Activated T-helper 17 cell treated with anti-CD3 and anti-CD28 coated beads, Interleukin-2, amount 50 U/mL, for 72 hours (primary cell): ENCODE measurements at regions not wholly inside any gene's neighbourhood (a gene's known extent, or its start where the extent isn't known, plus 50 kb on each side); places are given as distances from the start of the nearest gene placed in this dataset.
"Not testable (repeated sequence)": the region's sequence is repeated elsewhere in the genome, so short reads cannot be mapped to it uniquely, and the experiment has no call there.

ENCODE experiments used
- ATAC-seq: fragments of 150-1000 bp; cut with Tn5 transposase; replicated peaks from 2 replicates; pipeline ENCODE4 v1.10.0; 2021; ENCODE audit warnings: mild to moderate bottlenecking, moderate library complexity
- H3K27ac Mint-ChIP-seq: one replicate; pipeline ENCODE4 v1.8.0; 2022; ENCODE audit warnings: mixed read lengths
- H3K27me3 Mint-ChIP-seq: one replicate; pipeline ENCODE4 v1.8.0; 2022; ENCODE audit warnings: mixed read lengths
- H3K36me3 Mint-ChIP-seq: one replicate; pipeline ENCODE4 v1.8.0; 2022; ENCODE audit warnings: low read depth, mild to moderate bottlenecking, mixed read lengths
- H3K4me1 Mint-ChIP-seq: one replicate; pipeline ENCODE4 v1.8.0; 2022; ENCODE audit warnings: mixed read lengths
- H3K4me3 Mint-ChIP-seq: one replicate; pipeline ENCODE4 v1.8.0; 2022; ENCODE audit warnings: mild to moderate bottlenecking, mixed read lengths
- H3K9me3 Mint-ChIP-seq: one replicate; pipeline ENCODE4 v1.8.0; 2022; ENCODE audit warnings: mixed read lengths

DNA sequence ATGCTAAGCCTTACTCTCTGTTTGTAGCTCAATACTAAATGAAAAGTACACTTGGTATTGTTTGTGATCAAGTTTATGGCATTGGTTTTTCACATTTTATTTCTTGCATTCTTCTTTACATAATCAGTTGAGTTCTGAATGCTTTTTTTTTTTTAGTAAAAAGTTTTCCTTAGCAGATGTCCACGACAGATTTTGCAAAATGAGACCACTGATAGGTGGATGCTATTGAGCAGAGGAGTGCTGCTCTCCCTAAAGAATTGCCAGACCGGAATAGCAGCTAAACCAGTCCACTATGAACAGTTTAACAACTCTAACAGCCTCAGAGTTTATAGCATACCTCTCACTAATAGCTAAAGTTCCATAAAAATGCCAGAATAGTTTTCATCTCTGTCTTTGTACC is 225.1 kb upstream of the CACNA2D1 start:
- Mint-ChIP-seq H3K4me1 (no peaks in the 10 kb centered on the region), H3K27ac (no peak overlapping the region), H3K4me3 (no peak overlapping the region), H3K36me3 (no peaks in the 10 kb centered on the region), H3K27me3 (no peaks in the 10 kb centered on the region), H3K9me3 (no peaks in the 10 kb centered on the region)
- no peak for ATAC-seq

DNA sequence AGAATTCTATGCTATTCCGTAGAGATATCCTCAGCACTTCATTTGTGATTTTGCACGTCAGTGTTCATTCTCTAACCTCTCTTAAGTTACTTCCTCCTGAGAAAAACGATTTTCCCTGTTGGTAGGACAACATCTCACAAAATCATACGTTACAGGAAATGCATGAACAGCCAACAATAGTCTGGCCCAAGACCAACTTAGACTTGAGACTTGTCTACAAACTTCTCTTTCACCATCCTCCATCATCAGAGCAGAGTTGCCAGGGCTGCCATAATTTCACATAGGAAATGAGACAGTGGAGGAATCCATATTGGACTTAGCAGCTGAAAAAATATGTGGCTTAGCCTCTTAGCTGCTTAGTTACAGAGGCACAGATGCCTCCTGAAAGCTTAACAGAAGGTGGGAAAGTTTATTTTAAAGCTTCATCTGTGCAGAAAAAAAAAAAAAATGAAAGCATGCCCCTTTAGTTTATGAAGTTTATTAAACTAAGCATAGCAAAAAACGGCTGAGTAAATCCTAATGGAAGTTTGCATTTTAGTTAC is 222.5 kb upstream of the CACNA2D1 start:
- no peak for ATAC-seq
- Mint-ChIP-seq H3K4me3 (no peak overlapping the region), H3K27ac (no peak overlapping the region), H3K27me3 (no peaks in the 10 kb centered on the region), H3K36me3 (no peaks in the 10 kb centered on the region), H3K9me3 (no peaks in the 10 kb centered on the region), H3K4me1 (no peaks in the 10 kb centered on the region)

DNA sequence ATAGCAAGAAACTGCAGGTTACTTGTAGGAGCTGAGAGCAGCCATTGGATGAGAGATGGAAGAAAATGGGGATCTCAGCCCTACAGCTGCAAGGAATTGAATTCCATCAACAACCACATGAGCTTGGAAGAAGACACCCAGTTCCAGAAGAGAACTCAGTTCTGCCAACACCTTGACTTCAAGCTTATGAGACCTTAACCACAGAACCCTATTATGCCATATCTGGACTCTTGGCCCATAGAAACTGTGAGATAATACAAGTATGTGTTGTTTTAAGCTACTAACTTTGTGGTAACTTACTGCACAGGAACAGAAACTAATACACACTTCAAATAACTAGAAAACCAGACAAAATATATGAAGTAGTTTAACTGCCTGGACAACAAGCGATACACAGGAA is 212.4 kb upstream of the CACNA2D1 start:
- Mint-ChIP-seq H3K27me3 (no peaks in the 10 kb centered on the region), H3K4me3 (no peak overlapping the region), H3K27ac (no peak overlapping the region), H3K36me3 (no peaks in the 10 kb centered on the region), H3K4me1 (no peaks in the 10 kb centered on the region), H3K9me3 (peaks cover 19% of the 10 kb centered on the region)
- ATAC-seq: no peak

DNA sequence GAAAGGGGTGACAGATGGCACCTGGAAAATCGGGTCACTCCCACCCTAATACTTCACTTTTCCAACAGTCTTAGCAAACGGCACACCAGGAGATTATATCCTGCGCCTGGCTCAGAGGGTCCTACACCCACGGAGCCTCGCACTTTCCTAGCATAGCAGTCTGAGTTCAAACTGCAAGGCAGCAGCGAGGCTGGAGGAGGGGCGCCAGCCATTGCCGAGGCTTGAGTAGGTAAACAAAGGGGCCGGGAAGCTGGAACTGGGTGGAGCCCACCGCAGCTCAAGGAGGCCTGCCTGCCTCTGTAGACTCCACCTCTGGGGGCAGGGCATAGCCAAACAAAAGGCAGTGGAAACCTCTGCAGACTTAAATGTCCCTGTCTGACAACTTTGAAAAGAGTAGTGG is 206.5 kb upstream of the CACNA2D1 start:
- not testable (repeated sequence) for H3K27me3 Mint-ChIP-seq, ATAC-seq, H3K27ac Mint-ChIP-seq, H3K4me3 Mint-ChIP-seq, H3K4me1 Mint-ChIP-seq, H3K36me3 Mint-ChIP-seq
- H3K9me3 Mint-ChIP-seq: peaks cover 12% of the 10 kb centered on the region

DNA sequence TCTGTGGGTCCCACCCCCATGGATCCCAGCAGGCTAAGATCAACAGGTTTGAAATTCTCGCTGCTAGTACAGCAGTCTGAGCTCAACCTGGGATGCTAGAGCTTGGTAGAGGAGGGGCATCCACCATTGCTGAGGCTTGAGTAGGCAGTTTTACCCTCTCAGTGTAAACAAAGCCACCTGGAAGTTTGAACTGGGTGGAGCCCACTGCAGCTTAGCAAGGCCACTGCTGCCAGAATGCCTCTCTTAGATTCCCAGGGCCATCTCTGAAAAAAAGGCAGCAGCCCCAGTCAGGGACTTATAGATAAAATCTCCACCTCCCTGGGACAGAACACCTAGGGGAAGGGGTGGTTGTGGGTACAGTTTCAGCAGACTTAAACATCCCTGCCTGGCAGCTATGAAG is 190.0 kb upstream of the CACNA2D1 start:
- H3K27ac Mint-ChIP-seq: no peak overlapping the region
- H3K36me3 Mint-ChIP-seq: no peaks in the 10 kb centered on the region
- no peaks in the 10 kb centered on the region for H3K27me3 Mint-ChIP-seq
- H3K4me1 Mint-ChIP-seq: no peaks in the 10 kb centered on the region
- H3K9me3 Mint-ChIP-seq: no peaks in the 10 kb centered on the region
- no peak overlapping the region for H3K4me3 Mint-ChIP-seq
- no peak for ATAC-seq

DNA sequence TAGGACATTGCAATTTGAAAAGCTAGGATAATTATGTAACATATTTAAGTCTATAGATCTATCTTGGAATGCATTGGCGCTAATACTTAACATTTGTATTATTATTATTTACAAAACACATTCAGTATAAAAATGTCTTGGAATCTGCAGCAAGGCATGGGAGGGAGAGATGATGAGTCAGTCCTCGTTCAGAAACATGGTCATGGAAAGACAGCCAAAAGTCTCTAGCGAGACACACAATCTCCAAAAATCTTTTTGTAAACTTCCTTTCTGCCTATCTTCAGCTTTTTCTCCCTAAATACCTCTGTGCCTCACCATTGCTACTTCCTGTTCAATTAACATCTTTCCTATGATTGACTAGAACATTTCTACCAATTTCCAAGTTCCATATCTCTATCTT is 188.4 kb upstream of the CACNA2D1 start:
- no peak for ATAC-seq
- H3K9me3 Mint-ChIP-seq: peaks cover 3% of the 10 kb centered on the region

DNA sequence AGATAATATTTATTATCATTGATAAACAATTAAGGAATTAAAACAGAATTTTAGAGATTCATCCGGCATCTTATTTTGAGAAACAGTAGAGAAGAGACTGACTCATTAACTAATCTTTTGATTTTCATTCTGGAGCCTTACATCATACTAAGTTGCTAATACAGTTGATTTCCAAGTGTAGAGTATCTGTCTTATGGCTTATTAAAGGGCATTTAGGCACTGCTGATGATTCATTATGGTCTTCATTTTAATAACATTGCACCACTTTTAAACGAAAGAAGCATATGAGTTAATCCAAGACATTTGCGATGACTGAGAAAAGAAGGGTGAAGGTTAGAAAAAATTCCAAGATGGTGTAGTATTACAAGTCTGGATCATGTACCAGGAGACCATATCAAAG is 186.0 kb upstream of the CACNA2D1 start:
- H3K27me3 Mint-ChIP-seq: no peaks in the 10 kb centered on the region
- peaks cover 3% of the 10 kb centered on the region for H3K9me3 Mint-ChIP-seq
- H3K4me1 Mint-ChIP-seq: no peaks in the 10 kb centered on the region
- ATAC-seq: no peak
- H3K36me3 Mint-ChIP-seq: no peaks in the 10 kb centered on the region
- H3K27ac Mint-ChIP-seq: no peak overlapping the region
- no peak overlapping the region for H3K4me3 Mint-ChIP-seq

More for the DNA sequence above, 188.4 kb upstream of the CACNA2D1 start:
- no peak overlapping the region for H3K4me3 Mint-ChIP-seq
- no peaks in the 10 kb centered on the region for H3K27me3 Mint-ChIP-seq
- H3K4me1 Mint-ChIP-seq: no peaks in the 10 kb centered on the region
- H3K36me3 Mint-ChIP-seq: no peaks in the 10 kb centered on the region
- H3K27ac Mint-ChIP-seq: no peak overlapping the region

DNA sequence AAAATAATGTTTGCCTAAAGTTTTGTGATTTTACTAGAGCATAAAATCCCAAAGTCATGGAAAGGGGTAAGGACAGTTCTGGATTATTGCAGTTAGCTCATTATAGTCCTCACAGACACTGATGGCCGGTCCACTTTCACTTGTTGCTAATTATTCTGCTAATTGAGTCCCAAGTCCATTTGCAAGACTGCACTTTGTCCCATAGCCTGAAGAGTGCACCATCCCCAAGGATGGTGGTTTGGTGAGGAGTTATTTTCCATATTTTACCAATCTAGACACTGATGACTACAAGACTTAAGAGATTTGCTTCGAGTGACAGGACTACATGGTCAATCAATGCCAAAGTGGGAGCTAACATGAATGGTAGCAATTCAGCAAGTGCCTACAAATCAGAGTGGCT is 181.8 kb upstream of the CACNA2D1 start:
- Mint-ChIP-seq H3K27me3 (no peaks in the 10 kb centered on the region), H3K9me3 (peaks cover 12% of the 10 kb centered on the region), H3K4me1 (no peaks in the 10 kb centered on the region), H3K27ac (no peak overlapping the region), H3K36me3 (no peaks in the 10 kb centered on the region), H3K4me3 (no peak overlapping the region)
- no peak for ATAC-seq

DNA sequence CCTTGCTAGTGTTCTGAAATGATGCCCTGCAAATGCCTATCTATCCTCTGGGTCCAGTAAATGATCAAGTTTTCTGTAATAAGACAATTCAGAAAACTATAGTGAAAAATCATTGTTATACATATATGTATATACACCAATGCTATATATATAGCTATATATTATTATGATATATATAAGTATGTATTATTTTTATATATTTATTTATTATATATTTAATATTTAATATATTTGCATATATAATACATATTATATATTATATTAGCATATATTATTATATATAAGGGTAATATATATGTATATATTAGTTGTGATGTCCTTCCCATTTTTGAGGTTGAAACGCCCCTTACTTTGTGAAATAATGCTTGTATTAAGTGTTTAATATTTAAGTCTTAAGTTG is 181.4 kb upstream of the CACNA2D1 start:
- H3K27me3 Mint-ChIP-seq: no peaks in the 10 kb centered on the region
- ATAC-seq: no peak

DNA sequence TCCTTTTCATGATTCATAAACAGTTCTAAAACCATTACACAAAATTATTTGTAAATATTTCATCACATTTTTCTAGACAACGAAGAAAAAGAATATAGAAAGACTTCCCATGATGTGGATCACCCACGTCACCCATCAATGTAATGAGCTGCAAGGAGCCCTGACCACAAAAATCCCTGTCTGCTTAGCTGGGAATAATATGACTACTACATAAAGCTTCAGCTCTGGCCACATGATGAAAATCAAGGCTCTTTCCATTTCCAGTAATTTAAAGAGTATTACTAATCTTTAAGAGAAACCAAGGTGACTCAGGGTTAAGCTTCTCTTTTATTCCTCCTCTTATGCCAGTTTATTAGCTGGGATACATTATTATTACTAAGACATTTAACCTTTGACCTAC is 180.8 kb upstream of the CACNA2D1 start:
- no peak overlapping the region for H3K27ac Mint-ChIP-seq
- peaks cover 16% of the 10 kb centered on the region for H3K9me3 Mint-ChIP-seq
- no peaks in the 10 kb centered on the region for H3K36me3 Mint-ChIP-seq
- no peaks in the 10 kb centered on the region for H3K27me3 Mint-ChIP-seq
- ATAC-seq: no peak
- H3K4me1 Mint-ChIP-seq: no peaks in the 10 kb centered on the region
- H3K4me3 Mint-ChIP-seq: no peak overlapping the region

More for the DNA sequence above, 181.4 kb upstream of the CACNA2D1 start:
- H3K4me1 Mint-ChIP-seq: no peaks in the 10 kb centered on the region
- H3K36me3 Mint-ChIP-seq: no peaks in the 10 kb centered on the region
- peaks cover 14% of the 10 kb centered on the region for H3K9me3 Mint-ChIP-seq
- no peak overlapping the region for H3K27ac Mint-ChIP-seq
- no peak overlapping the region for H3K4me3 Mint-ChIP-seq

DNA sequence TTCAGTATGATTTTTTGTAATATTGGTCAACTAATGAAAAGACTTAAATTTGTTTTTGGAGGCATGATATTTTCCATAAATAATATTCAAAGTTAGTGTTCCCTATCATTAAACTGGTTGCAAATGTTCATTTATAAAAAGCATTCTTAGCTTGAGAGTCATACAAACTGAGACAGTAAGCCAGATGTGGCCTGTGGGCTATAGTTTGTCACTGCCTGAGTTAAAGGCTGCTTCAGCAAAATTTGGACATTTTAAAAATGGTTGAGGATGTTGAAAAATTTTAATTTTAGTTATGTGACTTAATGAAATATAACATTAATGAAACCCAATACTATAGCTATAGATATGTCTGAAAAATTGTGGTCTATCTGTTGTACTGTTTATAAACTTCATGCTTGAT is 180.2 kb upstream of the CACNA2D1 start:
- Mint-ChIP-seq H3K4me3 (no peak overlapping the region), H3K9me3 (peaks cover 16% of the 10 kb centered on the region)

DNA sequence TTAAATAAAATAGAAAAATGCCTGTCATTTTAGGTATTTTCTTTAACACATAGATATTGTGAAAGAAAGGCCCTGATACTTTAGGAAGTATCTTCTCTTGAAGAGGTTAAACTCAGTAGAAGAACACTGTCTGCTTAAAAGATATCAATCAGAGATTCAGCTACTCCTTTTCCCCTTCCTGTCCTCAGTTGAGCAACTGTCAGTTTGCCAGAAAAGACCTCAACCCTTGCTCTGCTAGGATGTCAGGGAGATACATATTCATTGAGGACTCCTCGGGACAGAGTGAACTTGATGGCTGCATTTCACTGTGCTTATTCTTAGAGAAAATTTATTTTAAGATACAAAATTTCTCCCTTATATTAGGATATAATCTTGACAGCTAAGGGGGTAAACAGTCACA is 173.6 kb upstream of the CACNA2D1 start:
- no peaks in the 10 kb centered on the region for H3K4me1 Mint-ChIP-seq
- H3K27ac Mint-ChIP-seq: no peak overlapping the region
- no peaks in the 10 kb centered on the region for H3K27me3 Mint-ChIP-seq
- peaks cover 21% of the 10 kb centered on the region for H3K9me3 Mint-ChIP-seq
- H3K36me3 Mint-ChIP-seq: no peaks in the 10 kb centered on the region
- no peak overlapping the region for H3K4me3 Mint-ChIP-seq
- no peak for ATAC-seq

More for the DNA sequence above, 180.2 kb upstream of the CACNA2D1 start:
- ATAC-seq: no peak
- Mint-ChIP-seq H3K27me3 (no peaks in the 10 kb centered on the region), H3K27ac (no peak overlapping the region), H3K4me1 (no peaks in the 10 kb centered on the region), H3K36me3 (no peaks in the 10 kb centered on the region)

DNA sequence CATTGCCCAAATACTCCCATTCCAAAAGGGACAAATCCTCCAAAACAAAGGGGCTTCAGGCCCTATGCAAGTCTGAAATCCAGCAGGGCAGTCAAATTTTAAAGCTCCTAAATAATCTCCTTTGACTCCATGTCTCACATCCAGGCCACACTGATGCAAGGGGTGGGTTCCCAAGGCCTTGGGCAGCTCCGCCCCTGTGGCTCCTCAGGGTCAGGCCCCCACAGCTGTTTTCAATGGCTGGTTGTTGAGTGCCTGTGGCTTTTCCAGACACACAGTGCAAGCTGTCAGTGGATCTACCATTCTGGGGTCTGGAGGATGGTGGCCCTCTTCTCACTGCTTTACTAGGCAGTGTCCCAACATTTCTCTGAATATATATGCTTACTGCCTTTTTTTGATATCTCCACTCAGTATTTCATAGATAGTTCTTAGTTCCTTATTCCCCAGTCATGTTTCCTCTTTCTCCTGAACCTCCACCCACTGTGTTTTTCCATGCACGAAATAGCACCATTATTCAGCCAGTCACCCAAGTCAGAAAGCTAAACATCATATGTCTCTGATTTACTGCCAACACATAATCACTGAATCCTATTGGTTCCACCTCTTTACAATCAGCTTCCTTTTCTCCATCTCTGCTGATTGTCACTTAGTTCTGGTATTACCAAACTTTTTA is 172.6 kb upstream of the CACNA2D1 start:
- Mint-ChIP-seq H3K9me3 (peaks cover 15% of the 10 kb centered on the region), H3K4me1 (no peaks in the 10 kb centered on the region), H3K27ac (no peak overlapping the region), H3K27me3 (no peaks in the 10 kb centered on the region), H3K36me3 (no peaks in the 10 kb centered on the region), H3K4me3 (no peak overlapping the region)
- ATAC-seq: no peak

DNA sequence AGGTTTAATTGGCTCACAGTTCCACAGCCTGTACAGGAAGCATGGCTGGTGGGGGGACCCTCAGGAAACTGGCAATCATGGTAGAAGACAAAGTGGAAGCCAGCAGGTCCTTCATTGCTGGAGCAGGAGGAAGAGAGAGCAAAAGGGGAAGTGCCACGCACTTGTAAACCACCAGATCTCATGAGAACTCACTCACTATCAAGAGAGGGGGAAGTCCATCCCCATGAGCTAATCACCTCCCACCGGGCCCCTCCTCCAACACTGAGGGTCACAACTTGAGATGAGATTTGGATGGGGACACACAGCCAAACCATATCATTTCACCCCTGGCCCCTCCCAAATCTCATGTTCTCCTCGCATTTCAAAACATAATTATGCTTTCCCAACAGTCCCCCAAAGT is 171.9 kb upstream of the CACNA2D1 start:
- no peaks in the 10 kb centered on the region for H3K27me3 Mint-ChIP-seq
- peaks cover 12% of the 10 kb centered on the region for H3K9me3 Mint-ChIP-seq
- no peaks in the 10 kb centered on the region for H3K36me3 Mint-ChIP-seq
- no peak overlapping the region for H3K27ac Mint-ChIP-seq
- H3K4me1 Mint-ChIP-seq: no peaks in the 10 kb centered on the region
- no peak for ATAC-seq
- no peak overlapping the region for H3K4me3 Mint-ChIP-seq

DNA sequence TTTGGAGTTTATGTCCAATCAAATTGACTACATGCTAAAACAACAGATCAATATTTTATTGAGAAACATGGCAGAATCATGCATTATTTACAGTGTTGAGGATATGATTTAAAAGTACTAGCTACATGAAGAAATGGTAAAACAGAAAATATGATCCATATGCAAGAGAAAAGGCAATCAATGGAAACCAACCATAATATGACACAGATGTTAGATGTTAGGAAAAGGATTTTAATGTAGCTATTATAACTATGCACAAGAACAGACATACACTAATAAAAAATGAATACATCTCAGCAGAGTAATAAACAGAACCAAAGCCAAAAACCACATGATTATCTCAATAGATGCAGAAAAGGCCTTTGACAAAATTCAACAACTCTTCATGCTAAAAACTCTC is 166.2 kb upstream of the CACNA2D1 start:
- H3K27me3 Mint-ChIP-seq: no peaks in the 10 kb centered on the region
- H3K4me1 Mint-ChIP-seq: no peaks in the 10 kb centered on the region
- no peak overlapping the region for H3K4me3 Mint-ChIP-seq
- H3K27ac Mint-ChIP-seq: no peak overlapping the region
- ATAC-seq: no peak
- no peaks in the 10 kb centered on the region for H3K36me3 Mint-ChIP-seq
- peaks cover 3% of the 10 kb centered on the region for H3K9me3 Mint-ChIP-seq
